ENCODE measurements at regions not wholly inside any gene's neighbourhood (a gene's known extent, or its start where the extent isn't known, plus 50 kb on each side); places are given as distances from the start of the nearest gene placed in this dataset.

DNA sequence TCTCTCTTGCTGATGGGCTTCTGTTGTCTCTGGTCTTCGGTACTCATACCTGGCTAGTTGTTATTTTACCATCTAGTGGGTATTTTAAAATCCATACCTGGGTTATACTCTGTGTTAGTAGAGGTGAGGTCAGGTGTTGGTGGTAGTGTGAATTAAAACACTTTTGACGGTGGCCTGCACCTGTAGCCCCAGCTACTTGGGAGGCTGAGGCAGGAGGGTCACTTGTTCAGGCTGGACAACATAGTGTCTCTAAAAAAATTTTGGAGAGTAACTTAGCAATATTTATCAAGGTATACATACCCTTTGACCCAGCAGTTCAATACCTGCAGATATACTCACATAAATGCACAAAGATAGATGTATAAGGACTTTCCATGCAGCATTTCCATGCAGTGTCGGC is 55.4 kb downstream of the GSX1 start:
- Histone ChIP-seq H3K9me1 (ENCODE audit: insufficient read depth, low read length) (no peaks in the 10 kb centered on the region), H2BK15ac (ENCODE audit: low read depth, low read length) (no peak overlapping the region), H3K56ac (ENCODE audit: extremely low read depth, insufficient read depth, low read length) (no peak overlapping the region), H3K36me3 (ENCODE audit: control insufficient read depth, insufficient read depth, low read length) (no peaks in the 10 kb centered on the region), H3K9me3 (ENCODE audit: control insufficient read depth, insufficient read depth, low read length) (no peaks in the 10 kb centered on the region), H3K4me3 (ENCODE audit: insufficient read depth, low read depth, low read length) (no peak overlapping the region), H2BK120ac (ENCODE audit: low read depth, low read length) (no peak overlapping the region), H2AFZ (replicated peaks; ENCODE audit: low read length, poor library complexity) (no peak overlapping the region), H4K5ac (ENCODE audit: low read depth, low read length) (no peak overlapping the region), H3K9ac (ENCODE audit: low read depth, low read length) (no peak overlapping the region), H3K18ac (ENCODE audit: low read depth, low read length) (no peak overlapping the region), H2AK5ac (ENCODE audit: low read depth, low read length) (no peak overlapping the region), H4K20me1 (ENCODE audit: insufficient read depth, low read length) (no peaks in the 10 kb centered on the region), H3K79me1 (ENCODE audit: low read depth in 1 of 2, low read length in 2 of 2) (no peaks in the 10 kb centered on the region), H4K8ac (ENCODE audit: low read depth in 2 of 2, low read length in 2 of 2) (no peak overlapping the region), H3K4me1 (ENCODE audit: control insufficient read depth, insufficient read depth, low read length) (no peaks in the 10 kb centered on the region), H3K4ac (ENCODE audit: low read depth, low read length) (no peak overlapping the region), H2AK9ac (replicated peaks; ENCODE audit: low read depth, low read length, poor library complexity) (no peak overlapping the region), H3K27ac (ENCODE audit: insufficient read depth, low read length) (no peak overlapping the region), H3K14ac (replicated peaks; ENCODE audit: low read depth, low read length) (no peak overlapping the region), H2BK20ac (ENCODE audit: low read depth, low read length) (no peak overlapping the region), H4K91ac (ENCODE audit: insufficient read depth, low read depth, low read length) (no peak overlapping the region), H3K27me3 (ENCODE audit: control insufficient read depth, insufficient read depth, low read length) (peaks cover 4% of the 10 kb centered on the region), H3K23ac (ENCODE audit: low read depth, low read length) (no peak overlapping the region), H3K4me2 (ENCODE audit: low read depth, low read length) (no peak overlapping the region), H2BK5ac (ENCODE audit: low read depth, low read length, poor library complexity, severe bottlenecking) (no peak overlapping the region)
- intact Hi-C loops (cut with micrococcal nuclease) = no loop called here
- dilution Hi-C loops (cut with HindIII; ENCODE audit: low sequenced_read_pairs, unreplicated experiment) = no loop called here
- POLR2A ChIA-PET (ENCODE audit: unreplicated experiment) = no interaction called here
- no CpG with 5 or more reads among the region's 3 CpGs for WGBS, 2 experiments (ENCODE audit: extremely low coverage in 2 of 2, insufficient read length in 1 of 2)
- BruUV-seq (replicated peaks) = no TSS peak
- no peak for ATAC-seq (ENCODE audit: low read depth)
- in situ Hi-C loops (cut with MboI; ENCODE audit: low sequenced_read_pairs) = loop anchor here (25.0 kb wide), 1 partner anchor 910 kb away; no protein-coding TSS in a partner anchor
- DNase-seq = no peak
- CTCF ChIA-PET = no interaction called here
- no peak for TF ChIP-seq CHD1 (IDR thresholded peaks at IDR 0.05; ENCODE audit: low read depth, low read length)
- TF ChIP-seq NFE2L2 (IDR thresholded peaks at IDR 0.05; ENCODE audit: low read depth, low read length) = no peak
- TF ChIP-seq RFX5 (IDR thresholded peaks at IDR 0.05; ENCODE audit: low read depth, low read length) = no peak
- no peak for TF ChIP-seq SMC3 (IDR thresholded peaks at IDR 0.05; ENCODE audit: low read depth, low read length)
- no peak for TF ChIP-seq CTCF (conservative IDR thresholded peaks at IDR 0.05; ENCODE audit: low read depth, low read length)
- no peak for TF ChIP-seq CEBPB (IDR thresholded peaks at IDR 0.05; ENCODE audit: low read depth, low read length)
- TF ChIP-seq FOS (IDR thresholded peaks at IDR 0.05; ENCODE audit: low read depth, low read length) = no peak

Data from IMR-90 (cell line).